ENCODE measurements at regions not wholly inside any gene's neighbourhood (a gene's known extent, or its start where the extent isn't known, plus 50 kb on each side); places are given as distances from the start of the nearest gene placed in this dataset.
A peak's percentile ranks its signal among the peaks of the same experiment; 100 is the strongest.

DNA sequence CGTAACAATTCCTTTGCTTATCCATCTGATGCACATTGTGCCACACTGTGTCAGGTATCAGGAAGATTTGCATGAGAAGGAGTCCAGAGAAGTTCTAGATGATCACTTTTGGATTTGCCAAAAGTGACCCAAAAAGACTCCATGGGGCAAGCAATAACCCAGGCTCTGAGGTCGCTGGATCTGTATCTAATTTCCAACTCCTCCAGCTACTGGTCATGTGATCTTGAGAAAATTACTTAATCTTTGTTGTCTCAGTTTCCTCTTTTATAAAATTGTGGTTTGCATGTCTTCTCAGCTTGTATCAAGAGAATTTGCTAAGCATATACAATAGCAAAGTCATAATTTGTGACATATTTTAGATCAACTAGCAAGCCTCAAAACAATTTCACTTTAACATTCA, 61.3 kb upstream of the ITGA4 start:
- Histone ChIP-seq H3K4me3 (no peak overlapping the region), H3K4me1 (peaks cover 48% of the 10 kb centered on the region), H3K9me3 (replicated peaks) (no peaks in the 10 kb centered on the region; the same call in 1 of the 2 replicates), H3K36me3 (no peaks in the 10 kb centered on the region), H3K27me3 (no peaks in the 10 kb centered on the region), H3K27ac (peak overlapping the region; percentile 87)
- peak; percentile 17 to 44 for DNase-seq

DNA sequence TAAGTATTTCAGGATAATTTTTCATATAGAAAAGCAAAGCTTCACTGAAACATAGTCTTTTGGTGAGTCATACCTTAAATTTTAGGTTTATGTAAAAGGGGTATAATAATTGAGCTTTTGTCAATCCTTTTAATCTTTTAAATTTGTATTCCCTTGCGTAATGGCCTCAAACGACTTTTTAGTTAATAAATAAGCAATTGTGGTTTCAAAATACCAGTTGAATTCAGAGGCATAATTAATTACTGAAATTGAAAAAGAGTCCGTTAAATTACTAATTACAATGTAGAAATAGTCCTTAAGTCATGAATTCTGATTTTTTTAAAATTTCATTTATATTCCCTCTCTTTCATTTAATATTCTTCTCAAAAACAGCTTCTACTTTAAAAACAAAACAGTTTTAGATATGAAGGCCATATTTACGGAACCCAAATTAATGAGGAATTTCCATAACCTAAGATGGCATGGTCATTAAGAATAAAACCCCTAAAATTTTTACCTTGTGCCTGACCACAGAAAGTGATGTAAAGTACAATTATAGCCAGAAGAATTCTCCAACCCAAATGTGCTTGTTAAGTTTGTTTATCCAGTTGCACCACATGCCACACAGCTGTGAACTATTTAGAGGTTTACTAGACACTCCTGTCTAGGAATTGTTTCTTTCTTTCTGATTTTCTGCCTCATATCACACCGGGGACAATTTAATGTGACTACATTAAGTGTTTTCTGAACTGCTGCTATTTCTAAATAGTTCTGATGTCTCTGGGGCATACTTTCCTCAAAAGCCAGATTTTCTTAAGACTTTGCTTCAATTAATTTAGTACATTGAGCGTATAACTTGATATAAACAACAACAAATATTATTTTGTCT, 60.7 kb upstream of the ITGA4 start:
- Histone ChIP-seq H3K27ac (peak overlapping the region; percentile 87), H3K9me3 (replicated peaks) (no peaks in the 10 kb centered on the region; the same call in 1 of the 2 replicates), H3K4me3 (no peak overlapping the region), H3K27me3 (no peaks in the 10 kb centered on the region), H3K4me1 (peaks cover 48% of the 10 kb centered on the region), H3K36me3 (no peaks in the 10 kb centered on the region)
- DNase-seq: peak; percentile 74 to 83

DNA sequence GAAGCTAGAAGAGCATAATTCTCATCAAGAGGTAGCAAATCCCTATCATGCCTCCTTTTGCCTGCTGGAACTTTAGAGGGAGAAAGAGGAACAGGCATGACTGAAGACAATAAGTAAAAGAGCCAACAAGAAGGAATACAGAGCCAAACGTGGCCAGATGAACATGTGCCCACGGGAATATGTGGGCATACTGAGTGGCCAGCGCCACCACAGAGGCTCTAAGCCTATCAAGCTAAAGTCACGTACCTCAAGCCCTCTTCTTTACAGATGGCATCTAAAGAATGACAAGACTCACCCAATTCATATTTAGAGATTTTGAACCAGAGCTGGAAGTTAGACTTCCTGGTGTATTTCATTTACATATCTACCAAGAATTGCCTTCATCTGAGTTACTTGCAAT, 59.9 kb upstream of the ITGA4 start:
- H3K27ac ChIP-seq: peak overlapping the region; percentile 87

DNA sequence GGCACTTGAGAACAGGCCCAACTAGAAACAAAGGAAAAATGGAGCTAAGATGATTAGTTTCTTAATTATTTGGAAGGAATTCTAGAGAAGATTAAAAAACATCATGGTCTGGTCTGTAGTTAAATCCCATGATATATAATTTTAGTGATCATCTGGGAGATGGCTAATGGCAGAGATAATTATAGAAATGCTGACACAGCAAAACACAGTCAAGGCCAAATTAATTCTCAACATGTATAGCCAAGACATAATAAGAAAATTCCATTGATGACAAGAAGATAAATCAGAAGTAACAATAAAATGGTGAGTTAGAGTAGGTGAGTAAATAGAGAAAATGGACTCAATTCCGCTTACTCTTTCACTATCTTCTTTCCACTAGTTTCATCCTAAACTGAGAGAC, 59.2 kb upstream of the ITGA4 start:
- Histone ChIP-seq H3K4me3 (no peak overlapping the region), H3K27me3 (no peaks in the 10 kb centered on the region), H3K36me3 (no peaks in the 10 kb centered on the region), H3K4me1 (peaks cover 45% of the 10 kb centered on the region), H3K9me3 (replicated peaks) (no peaks in the 10 kb centered on the region; the same call in 1 of the 2 replicates), H3K27ac (no peak overlapping the region; the same call in 1 of the 2 replicates)
- DNase-seq: no peak

More for the DNA sequence above, 59.9 kb upstream of the ITGA4 start:
- H3K36me3 ChIP-seq: no peaks in the 10 kb centered on the region
- H3K9me3 ChIP-seq (replicated peaks): no peaks in the 10 kb centered on the region; the same call in 1 of the 2 replicates
- DNase-seq: no peak
- no peaks in the 10 kb centered on the region for H3K27me3 ChIP-seq
- H3K4me3 ChIP-seq: no peak overlapping the region
- peaks cover 48% of the 10 kb centered on the region for H3K4me1 ChIP-seq

DNA sequence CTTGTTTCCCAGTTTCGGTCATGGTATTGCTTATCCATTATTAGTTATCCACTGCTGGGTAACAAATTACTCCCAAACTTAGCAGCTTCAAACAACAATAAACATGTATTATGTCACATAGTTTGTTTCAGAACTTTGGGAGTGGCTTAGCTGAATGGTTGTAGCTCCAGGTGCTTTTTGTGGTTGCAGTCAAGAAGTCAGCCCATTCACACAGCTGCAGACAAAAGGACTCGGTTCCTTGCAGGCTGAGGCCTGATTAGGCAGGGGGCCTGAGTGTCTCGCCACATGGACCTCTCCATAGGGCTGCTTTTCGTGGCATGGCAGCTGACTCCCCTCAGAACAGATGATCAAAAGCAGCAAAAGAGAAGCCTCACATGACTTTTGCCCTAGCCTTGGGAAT, 58.2 kb upstream of the ITGA4 start:
- Histone ChIP-seq H3K4me1 (peaks cover 38% of the 10 kb centered on the region), H3K36me3 (no peaks in the 10 kb centered on the region), H3K27ac (no peak overlapping the region), H3K27me3 (no peaks in the 10 kb centered on the region), H3K9me3 (replicated peaks) (no peaks in the 10 kb centered on the region; the same call in 1 of the 2 replicates), H3K4me3 (no peak overlapping the region)
- DNase-seq: peak; percentile 41 to 45

DNA sequence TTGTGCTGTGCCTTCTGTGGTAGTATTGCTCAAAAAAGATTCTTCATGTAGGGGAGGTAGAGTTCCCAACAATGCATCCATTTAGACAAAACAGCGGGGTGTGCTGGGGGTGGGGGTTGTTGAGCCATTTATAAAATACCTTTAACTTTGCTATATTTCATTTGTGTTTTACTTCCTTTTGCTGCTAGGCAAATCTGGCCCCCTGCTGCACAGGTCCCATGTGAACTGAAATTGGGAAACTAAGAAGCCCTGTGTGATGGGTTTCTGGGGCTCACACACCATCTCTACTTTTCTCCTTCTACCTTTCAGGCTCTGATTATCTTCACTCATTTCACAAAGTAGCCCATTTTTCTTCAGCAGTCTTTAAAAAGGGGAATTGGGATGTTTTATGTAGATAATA, 52.7 kb upstream of the ITGA4 start:
- DNase-seq: peak in 1 of 2 experiments; percentile 8
- H3K27ac ChIP-seq: no peak overlapping the region
- H3K27me3 ChIP-seq: no peaks in the 10 kb centered on the region
- H3K36me3 ChIP-seq: no peaks in the 10 kb centered on the region
- peaks cover 10% of the 10 kb centered on the region for H3K4me1 ChIP-seq
- no peak overlapping the region for H3K4me3 ChIP-seq
- no peaks in the 10 kb centered on the region; the same call in 1 of the 2 replicates for H3K9me3 ChIP-seq (replicated peaks)

DNA sequence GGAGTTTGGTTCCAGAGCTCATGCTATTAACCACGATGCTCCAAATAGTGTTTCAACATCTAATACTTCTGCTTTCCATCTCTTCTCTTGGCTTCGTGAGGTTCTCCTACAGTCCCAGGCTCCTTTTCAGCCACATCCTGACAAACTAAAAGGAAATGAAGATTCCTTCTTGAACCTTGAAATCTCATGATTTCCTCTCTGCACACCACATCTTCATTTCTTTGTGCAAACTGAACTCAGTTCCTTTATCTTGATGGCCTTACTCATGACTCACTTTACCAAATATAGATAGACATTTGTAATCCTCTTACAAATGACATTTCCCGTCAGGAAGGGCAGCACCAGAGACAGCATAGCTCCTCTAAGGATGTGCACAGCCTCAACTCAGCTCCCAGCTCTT, 50.0 kb upstream of the ITGA4 start:
- H3K4me3 ChIP-seq: no peak overlapping the region
- no peaks in the 10 kb centered on the region; the same call in 1 of the 2 replicates for H3K9me3 ChIP-seq (replicated peaks)
- H3K4me1 ChIP-seq: peaks cover 30% of the 10 kb centered on the region
- DNase-seq: no peak
- H3K27ac ChIP-seq: no peak overlapping the region
- no peaks in the 10 kb centered on the region for H3K27me3 ChIP-seq
- no peaks in the 10 kb centered on the region for H3K36me3 ChIP-seq

All from SJCRH30 (cell line).